BJ (cell line): ENCODE measurements at regions not wholly inside any gene's neighbourhood (a gene's known extent, or its start where the extent isn't known, plus 50 kb on each side); places are given as distances from the start of the nearest gene placed in this dataset.
"Not testable (repeated sequence)": the region's sequence is repeated elsewhere in the genome, so short reads cannot be mapped to it uniquely, and the experiment has no call there.

Experiments
- CTCF ChIA-PET: fragments of 350-600 bp; formaldehyde crosslinking; extraction: SDS; loops from one replicate; lab custom pipeline; 2021; ENCODE audit warnings: antibody characterized with exemption, inconsistent platforms; lab: Yijun Ruan, JAX
- POLR2A ChIA-PET: fragments of 300-600 bp; sonication (Branson Sonifier 250); formaldehyde crosslinking; extraction: SDS; loops from one replicate; lab custom pipeline; 2021; ENCODE audit warnings: antibody characterized with exemption; lab: Charles Lee
- DNase-seq: peaks from one replicate; pipeline ENCODE4 v3.0.0-alpha.2; 2011; ENCODE audit warnings: low read depth
- H3K27me3 ChIP-seq: 2 replicates; pipeline ENCODE4 v1.6.0; 2011; ENCODE audit warnings: low read length; ENCODE audit not compliant: control insufficient read depth, insufficient read depth
- H3K36me3 ChIP-seq: 2 replicates; pipeline ENCODE4 v1.5.1; 2011; ENCODE audit warnings: low read length; ENCODE audit not compliant: control insufficient read depth, insufficient read depth
- H3K4me3 ChIP-seq: 2 replicates; pipeline ENCODE4 v1.5.1; 2011; ENCODE audit warnings: low read depth, mild to moderate bottlenecking, control low read depth, low read length
- CTCF ChIP-seq: IDR thresholded peaks from 2 replicates; pipeline ENCODE4 v1.5.1; 2011; ENCODE audit warnings: low read depth, mild to moderate bottlenecking, control low read depth, inconsistent platforms, low read length, moderate library complexity; ENCODE audit not compliant: insufficient read depth

- POLR2A ChIA-PET, result no interaction called here
- no peak for TF ChIP-seq CTCF
- DNase-seq, result no peak
Observed at GRCh38 chr7:39855325-39855674, 94.8 kb upstream of the CDK13 start.

GRCh38 chr7:39863675-39864322 lies 86.3 kb upstream of the CDK13 start:
- peak; percentile 20; the same call in 1 of the 2 replicates for TF ChIP-seq CTCF
- H3K4me3 ChIP-seq, H3K36me3 ChIP-seq, POLR2A ChIA-PET, DNase-seq, H3K27me3 ChIP-seq: not testable (repeated sequence)
- CTCF ChIA-PET, result interaction anchor here (1.4 kb wide), 1 partner anchor 18 kb away, joined by 3 read pairs; no protein-coding TSS in a partner anchor

More at GRCh38 chr7:39855325-39855674, 94.8 kb upstream of the CDK13 start:
- CTCF ChIA-PET, result interaction anchor here (0.7 kb wide), 1 partner anchor 41 kb away, joined by 3 read pairs; no protein-coding TSS in a partner anchor
- no peak overlapping the region for H3K4me3 ChIP-seq
- H3K27me3 ChIP-seq, result peaks cover 4% of the 10 kb centered on the region
- H3K36me3 ChIP-seq, result no peaks in the 10 kb centered on the region

- H3K4me3 ChIP-seq, DNase-seq, H3K27me3 ChIP-seq, CTCF ChIA-PET, H3K36me3 ChIP-seq, POLR2A ChIA-PET: not testable (repeated sequence)
Observed at GRCh38 chr7:39869888-39870522, 80.1 kb upstream of the CDK13 start.

- POLR2A ChIA-PET, H3K27me3 ChIP-seq, CTCF ChIA-PET, DNase-seq, H3K4me3 ChIP-seq, H3K36me3 ChIP-seq: not testable (repeated sequence)
Observed at GRCh38 chr7:39871610-39872009, 78.4 kb upstream of the CDK13 start.

GRCh38 chr7:39880556-39880955 lies 69.5 kb upstream of the CDK13 start:
- CTCF ChIA-PET, result no interaction called here
- Histone ChIP-seq H3K27me3 (no peaks in the 10 kb centered on the region), H3K36me3 (no peaks in the 10 kb centered on the region), H3K4me3 (no peak overlapping the region)
- POLR2A ChIA-PET, result no interaction called here
- no peak for TF ChIP-seq CTCF
- no peak for DNase-seq

GRCh38 chr7:39882148-39882784 lies 67.8 kb upstream of the CDK13 start:
- CTCF ChIA-PET, result interaction anchor here (0.6 kb wide), 1 partner anchor 1825 kb away, joined by 3 read pairs; no protein-coding TSS in a partner anchor
- no peak for TF ChIP-seq CTCF
- H3K36me3 ChIP-seq, result no peaks in the 10 kb centered on the region

More at GRCh38 chr7:39882148-39882784, 67.8 kb upstream of the CDK13 start:
- Histone ChIP-seq H3K27me3 (no peaks in the 10 kb centered on the region), H3K4me3 (no peak overlapping the region)
- no peak for DNase-seq
- POLR2A ChIA-PET, result no interaction called here
